Right renal cortex interstitium (tissue), 3 donors: ENCODE measurements at regions not wholly inside any gene's neighbourhood (a gene's known extent, or its start where the extent isn't known, plus 50 kb on each side); places are given as distances from the start of the nearest gene placed in this dataset.

ENCODE experiments used
- DNase-seq, 3 donors: peaks; one replicate each; pipeline ENCODE4 v3.0.0-alpha.2; 2013; ENCODE audit warnings: low read depth in 3 of 3, low spot score in 2 of 3

DNA sequence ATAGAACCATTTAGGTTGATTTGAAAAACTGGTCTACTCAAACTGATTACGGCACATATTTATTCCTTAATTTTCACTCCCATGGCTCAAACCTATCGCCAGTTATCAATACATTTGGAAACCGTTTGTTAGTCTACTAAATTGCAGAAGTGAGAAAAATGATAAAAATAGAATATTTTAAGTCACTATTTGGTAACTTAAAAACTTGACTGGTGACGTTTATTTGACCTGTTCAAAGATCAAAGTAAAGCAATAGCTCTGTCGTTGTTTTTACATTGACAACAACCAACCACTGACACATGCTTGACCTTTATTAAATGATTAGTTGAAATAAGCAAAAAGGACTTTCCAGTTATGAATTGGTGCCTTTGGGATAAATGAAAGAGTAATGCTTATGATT lies 402.9 kb upstream of the MAP3K7 start:
- no peak for DNase-seq

DNA sequence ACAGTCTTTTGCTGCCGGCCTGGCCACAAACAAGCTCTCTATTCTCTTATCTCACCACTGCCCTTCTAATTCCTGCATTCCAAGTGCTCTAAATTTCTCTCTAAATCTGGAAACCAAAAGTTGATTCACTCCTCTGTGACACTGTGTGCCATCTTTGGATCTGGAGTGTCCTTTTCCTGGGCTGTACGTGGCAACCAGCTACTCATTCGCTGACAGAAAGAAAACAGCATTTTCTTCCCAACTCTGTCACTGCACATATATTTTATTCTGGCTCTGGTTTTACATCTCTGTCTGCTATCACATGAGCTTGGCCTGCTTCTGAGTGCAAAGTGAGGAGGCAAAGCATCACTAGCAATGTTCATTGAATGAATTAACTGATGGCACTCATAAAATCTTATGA lies 397.2 kb upstream of the MAP3K7 start:
- DNase-seq: no peak

DNA sequence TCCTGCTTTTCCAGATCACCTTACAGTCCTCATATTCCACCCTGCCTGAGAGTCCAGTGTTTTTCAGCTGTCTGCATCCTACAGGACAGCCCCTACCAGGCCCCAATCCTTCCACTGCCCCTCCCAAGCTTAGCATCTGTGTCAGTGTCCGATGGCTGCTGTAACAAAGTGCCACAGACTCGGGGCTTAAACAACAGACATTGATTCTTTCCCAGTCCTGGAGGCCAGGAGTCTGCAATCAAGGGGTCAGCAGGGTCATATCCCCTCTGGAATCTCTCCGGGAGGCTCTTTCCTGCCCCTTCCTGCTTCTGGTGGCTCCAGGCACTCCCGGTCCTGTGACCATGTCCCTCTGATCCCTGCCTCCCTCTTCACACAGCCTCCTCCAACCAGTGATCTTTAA lies 396.6 kb upstream of the MAP3K7 start:
- DNase-seq: no peak

DNA sequence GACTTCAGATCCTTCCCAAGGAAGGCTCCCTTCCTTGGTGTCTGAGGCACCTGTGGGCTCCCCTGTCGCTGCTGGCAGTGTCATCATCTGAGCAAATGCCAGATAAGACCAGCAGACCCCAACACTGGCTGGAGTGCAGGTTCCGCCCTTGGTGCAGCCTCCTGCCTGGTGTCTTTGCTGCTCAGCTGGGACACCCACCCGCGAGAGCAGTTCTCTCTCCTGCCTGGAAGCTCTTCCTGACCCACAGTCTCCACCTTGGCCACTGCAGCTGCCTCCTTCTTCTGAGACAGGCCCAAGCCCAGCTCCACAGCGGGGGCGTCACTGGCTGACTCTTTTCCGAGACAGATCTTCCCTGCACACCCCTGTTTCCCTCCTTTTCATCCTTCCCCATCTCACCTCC lies 395.7 kb upstream of the MAP3K7 start:
- DNase-seq: no peak

DNA sequence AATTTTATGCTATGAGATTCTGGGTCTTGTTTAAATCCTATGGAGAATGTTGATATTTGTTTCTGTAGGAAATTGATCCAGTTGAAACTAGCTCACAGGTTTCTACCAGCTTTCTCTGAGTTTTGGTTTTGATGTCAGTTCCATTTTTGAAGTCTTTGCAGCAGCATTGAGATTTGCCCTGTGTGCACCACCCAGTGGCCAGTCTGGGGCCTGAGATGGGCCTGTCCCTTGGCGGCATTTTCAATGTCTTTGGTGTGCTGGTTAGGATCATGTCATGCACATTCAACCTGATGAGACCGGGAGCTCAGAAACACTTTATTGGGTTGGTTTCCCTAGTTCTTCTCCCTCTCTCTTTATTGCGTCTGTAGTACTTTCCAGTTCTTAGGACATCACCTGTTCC lies 395.2 kb upstream of the MAP3K7 start:
- no peak for DNase-seq

DNA sequence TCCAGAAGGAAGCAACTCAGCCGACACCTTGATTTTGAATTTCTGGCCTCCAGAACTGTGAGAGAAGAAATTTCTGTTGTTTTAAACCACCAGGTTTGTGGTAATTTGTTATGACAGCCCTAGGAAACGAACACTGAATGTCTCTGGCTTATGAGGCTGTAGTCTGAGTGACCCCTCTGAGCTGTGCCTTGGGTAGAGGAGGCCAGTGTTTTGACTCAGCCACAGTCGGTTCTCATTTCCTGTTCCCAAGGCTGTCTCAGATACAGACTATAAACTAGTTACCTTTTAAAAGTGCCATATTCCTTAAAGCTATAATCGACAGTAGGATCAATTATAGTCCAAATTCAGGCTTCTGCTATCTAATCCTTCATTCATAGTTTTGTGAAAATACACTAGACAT lies 391.2 kb upstream of the MAP3K7 start:
- DNase-seq: no peak

DNA sequence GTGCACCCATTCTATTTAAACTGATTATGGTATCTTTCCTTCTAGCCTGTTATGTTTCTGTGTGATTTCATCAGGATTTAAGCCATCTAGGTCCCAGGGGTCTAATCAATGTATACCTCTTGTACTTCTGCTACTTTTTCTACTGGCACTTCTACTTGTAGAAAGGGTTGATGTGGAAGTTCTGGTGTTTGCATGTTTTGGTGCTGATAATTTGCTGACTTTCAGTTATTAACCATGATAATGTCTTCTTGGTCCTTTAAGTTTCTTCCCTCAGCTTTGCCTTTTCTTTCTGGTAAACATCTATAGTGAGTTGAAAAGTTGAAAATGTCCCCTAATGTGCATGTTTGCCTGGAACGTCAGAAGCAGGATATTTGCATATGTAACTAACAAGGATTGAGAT lies 390.6 kb upstream of the MAP3K7 start:
- no peak for DNase-seq

DNA sequence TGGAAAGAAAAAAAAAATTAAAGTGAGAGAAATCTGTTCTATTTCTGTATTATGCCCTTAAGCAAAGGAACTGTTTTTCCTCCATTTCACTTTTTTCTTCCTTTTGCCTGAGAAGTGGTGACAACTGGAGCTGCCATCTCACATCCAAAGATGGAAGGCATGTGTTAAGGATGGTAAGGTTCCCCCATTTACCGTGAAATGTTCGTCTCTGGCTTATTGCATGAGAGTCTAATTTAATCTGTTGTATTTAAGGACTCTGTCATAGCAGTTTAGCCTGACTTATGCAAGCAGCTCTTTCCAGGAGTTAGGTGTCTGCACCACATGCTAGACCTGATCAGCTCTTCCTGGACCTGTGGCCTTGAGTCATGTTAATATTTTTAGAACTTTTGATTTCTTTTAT lies 389.5 kb upstream of the MAP3K7 start:
- no peak for DNase-seq

DNA sequence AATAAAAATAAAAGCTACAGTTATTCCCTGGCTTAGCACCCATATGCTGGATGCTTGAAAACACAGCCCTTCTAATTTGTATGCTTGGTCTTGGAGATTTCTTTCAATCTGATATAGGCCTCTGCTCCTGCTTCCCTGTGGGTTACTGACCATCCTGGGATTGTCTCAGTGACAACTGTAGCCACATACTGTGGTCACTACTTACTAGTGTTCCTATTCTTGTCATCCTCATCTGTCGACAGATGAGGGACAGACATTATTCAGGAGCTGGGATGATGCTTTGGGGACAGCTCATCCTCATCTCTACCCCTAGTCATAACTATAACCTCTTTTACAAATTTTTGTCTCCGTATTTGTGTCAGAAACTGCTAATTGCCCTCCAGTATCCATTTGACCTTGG lies 388.9 kb upstream of the MAP3K7 start:
- DNase-seq: no peak

DNA sequence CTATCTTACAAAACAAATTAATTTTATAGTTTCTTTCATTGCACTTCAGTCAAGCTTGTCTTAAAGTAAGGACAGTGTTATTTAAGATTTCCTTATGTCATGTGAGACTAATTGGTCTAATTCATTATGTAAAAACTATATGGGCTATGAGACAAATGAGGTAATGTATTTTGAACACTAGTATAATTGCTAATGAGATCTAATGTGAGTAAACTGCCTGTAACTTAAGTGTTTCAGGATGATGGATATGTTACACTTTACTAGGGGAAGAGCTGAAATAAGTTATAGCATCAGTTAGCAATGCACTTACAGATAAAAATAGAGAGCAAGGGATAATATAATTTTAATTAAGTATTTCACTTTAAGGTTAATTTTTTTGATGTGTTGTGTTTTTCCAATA lies 386.3 kb upstream of the MAP3K7 start:
- no peak for DNase-seq

DNA sequence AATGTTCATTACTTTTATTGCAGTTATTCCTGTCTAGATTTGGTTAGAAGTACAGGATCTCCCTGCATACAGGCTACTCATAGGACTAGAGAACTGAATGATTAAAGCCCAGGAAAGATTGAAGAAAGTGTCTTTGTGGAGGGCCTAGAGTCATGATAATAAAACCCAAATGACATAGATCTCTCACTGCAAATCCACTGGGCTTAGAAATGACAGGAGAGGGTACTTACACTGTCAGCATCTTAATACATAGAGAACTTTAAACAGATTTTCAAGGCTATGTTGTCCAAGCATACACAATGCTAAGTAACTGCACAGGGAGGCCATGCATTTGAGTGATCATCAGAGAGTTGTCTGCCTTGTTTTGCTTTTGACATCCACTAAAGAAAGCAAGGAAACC lies 383.8 kb upstream of the MAP3K7 start:
- no peak for DNase-seq

DNA sequence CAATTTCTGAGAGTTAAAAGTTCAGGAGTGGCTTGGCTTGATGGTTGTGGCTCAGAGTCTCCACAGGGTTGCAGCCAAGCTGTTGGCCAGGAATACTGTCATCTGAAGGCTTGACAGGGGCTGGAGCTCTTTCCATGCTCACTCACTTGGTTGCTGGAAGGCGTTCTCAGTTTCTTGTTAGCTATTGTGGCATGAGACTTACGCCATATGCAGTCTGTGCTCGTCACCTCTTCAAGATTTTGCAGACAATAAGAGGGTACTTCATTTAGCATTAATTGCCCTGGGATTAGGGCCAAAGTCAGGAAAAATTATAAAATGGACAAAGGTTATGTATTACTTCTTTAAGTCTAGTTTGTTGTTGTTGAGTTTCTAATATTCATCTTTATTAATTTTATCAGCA lies 380.6 kb upstream of the MAP3K7 start:
- no peak for DNase-seq

DNA sequence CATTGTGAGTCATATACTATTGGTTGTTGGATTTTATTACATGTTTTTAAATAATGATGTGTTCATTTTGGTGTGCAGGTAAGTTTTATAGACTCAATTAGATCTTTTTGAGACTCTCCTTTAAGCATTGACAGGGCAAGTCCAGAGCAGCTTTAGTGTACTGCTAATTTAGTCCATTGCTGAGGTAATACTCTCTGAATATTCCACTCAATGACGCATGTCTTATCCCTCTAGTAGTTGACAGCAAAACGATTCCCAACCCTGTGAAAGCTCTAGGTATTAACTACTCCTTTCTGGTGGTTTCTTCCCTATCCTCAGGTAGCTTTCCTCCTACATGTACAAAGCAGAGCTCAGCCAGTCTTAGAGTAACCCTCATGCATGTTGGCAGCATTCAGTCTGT lies 373.5 kb upstream of the MAP3K7 start:
- DNase-seq: no peak

DNA sequence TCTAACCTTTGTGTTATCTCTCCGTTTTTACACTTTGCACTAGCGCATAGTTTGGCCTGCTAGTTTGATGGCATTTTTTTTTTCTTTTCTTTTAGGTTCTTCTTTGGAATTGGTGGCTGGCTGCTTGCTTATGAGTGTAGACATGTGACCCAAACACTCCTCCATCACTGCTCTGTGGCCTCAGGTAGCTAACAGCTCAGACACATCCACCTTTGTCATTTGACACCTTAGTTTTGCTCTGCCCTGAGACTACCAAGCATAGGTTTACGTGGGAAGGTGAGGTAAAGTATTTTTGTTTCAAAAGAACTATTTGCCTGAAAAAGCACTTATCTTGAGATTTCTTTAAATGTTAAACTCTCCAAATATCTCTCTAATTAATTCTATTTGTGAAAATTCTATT lies 368.4 kb upstream of the MAP3K7 start:
- DNase-seq: no peak

DNA sequence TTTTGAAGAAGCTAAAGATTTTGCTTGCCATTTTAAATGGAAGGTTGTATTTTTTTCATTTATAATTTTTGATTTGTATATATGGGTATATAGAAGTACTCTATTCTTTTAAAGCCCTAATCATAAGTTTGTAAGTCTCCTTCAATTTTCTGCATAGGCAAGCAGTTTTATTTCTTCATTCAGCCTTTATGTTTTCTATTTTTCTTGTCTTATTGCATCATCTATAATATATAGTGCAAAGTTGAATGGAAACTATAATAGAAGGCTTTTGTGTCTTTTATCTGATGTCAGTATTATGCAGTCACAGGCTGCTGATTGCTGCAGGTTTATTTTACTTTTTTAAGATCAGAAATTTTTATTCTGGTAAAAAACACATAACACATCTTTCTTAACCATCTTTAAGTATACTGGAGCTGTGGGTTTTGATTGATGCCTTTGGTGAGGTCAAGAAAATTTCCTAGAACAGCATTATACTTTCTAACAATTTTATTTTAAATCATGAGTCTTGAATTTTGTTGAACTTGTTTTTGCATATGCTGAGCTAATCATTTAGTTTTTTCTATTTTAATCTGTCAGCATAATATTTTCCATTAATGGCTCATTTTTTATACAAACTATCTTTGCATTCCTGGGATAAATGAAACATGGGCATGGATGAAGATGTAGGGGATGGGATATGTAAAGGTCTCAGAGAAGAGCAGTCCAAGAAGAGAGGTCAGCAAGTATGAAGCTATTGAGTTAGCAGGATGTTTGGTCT lies 366.7 kb upstream of the MAP3K7 start:
- no peak for DNase-seq

DNA sequence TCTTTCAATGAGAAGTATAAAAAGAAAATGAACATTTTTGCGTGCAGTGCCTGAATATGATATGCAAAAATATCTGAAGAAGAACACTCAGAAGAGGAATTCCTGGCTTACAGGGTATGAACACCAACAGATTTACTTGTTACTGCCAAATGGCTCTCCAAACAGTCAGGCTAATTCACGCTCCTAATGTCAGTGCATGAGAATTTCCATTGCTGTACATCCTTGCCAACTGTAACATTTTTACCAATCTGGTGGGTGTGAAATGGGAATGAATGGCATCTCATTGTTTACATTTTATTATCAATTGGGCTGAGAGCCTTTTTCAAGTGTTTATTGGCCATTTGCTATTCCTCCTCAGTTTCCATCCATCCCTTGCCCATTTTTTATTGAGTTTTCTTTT lies 365.3 kb upstream of the MAP3K7 start:
- DNase-seq: no peak

DNA sequence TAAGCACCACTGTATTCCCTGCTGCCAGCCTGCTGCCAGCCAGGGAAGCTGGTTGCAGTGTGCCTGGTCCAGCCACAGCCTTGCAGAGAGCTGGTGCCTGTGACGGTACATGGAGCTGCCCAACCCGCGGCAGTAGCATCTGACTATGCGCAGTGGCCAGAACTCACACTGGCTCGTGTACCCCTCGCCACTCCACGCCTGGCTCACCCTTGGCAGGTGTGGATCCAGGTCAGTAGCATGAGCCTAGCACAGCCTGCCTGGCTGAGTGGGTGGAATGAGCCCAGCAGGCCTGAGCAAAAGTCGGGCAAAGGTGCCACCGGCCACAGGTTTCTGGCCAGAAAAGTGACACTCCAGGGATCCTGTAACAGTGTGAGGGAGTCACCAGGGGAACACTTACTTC lies 361.7 kb upstream of the MAP3K7 start:
- no peak for DNase-seq

DNA sequence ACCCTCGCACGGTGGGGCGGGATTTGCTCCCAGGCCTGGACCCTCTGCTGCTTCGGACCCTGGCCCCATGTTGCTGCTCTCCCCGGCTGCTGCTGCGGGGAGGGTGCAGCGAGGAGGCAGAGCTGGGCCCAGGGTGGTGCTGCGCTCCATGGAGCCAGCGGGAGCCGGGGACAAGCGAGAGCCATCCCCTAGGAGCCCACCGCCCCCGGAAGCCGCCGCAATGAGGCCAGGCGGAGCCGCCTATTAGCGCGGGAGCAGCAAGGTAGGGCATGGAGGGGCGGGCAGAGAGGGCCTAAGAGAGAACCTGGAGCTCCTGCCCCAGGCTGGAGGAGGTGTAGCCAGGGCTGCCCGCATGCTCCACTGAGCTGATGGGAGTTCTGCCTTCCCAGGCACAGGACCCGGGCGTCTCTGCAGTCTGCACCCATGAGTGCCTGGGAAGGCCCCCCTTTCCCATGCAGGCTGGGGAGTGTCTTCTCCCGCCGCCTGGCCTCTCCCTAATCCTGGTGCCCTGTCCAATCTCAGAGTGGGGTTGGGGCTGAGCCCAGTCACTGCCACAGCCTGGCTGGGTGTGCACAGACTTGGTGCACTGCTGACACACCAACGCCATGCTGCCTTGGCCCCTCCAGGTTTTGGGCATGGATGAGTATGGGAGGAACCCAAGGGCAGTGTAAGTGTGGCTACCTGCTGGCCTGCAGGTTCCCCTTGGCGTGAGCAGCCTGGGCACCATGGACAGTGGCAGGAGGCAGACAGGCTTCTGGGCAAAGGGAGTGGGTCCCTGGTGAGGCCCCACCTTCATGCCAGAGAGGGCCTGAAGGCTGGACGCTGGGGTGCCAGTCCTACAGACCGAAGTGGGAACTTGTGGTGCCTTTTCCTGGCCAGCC lies 360.6 kb upstream of the MAP3K7 start:
- DNase-seq: no peak

DNA sequence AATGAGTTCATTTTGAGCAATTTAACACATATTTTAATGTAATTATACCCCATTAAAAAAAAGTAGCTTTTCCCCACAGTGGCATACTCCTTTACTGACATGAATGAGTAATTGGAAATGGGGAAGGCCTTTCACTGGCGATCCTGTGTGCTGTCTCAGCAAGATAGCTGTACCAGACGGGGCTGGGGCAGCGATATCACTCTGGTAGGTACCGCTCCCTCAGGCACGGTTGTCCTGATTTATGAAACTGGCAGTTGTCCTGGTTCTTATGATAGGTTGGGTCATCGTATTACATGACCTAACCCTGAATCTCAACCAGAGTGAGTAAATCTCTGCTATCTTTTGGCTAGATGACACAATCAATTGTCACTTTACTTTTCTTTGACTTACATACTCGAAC lies 355.0 kb upstream of the MAP3K7 start:
- no peak for DNase-seq

DNA sequence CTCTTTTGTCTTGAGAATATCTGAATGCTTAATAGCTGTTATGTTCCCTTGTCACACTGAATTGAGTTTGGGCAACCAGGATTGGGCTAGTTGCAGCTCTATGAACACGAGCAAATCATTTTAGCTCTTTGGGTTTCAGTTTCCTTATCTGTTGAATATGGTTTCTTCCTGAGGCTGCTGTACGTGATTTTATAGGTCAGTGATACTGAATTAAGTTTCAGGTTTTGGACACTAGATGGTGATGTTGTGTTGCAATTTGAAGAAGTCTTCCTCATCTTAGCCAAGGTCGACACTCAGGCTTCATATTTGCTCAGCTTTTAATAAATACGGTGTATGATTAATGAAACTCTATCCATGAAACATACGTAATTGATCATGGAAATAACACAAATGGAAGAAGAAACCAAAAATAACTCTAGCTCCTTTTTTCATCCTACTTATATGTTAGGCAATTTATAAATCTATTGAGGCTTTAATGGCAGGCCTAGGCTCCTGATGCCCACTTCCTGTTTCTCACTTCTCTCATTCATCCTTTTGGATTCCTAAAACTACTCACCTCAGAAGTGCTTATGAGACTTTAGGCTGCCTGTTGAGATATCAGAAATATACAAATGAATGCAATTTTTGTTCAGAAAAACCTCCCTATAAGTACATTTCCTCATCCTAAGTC lies 354.1 kb upstream of the MAP3K7 start:
- no peak for DNase-seq

DNA sequence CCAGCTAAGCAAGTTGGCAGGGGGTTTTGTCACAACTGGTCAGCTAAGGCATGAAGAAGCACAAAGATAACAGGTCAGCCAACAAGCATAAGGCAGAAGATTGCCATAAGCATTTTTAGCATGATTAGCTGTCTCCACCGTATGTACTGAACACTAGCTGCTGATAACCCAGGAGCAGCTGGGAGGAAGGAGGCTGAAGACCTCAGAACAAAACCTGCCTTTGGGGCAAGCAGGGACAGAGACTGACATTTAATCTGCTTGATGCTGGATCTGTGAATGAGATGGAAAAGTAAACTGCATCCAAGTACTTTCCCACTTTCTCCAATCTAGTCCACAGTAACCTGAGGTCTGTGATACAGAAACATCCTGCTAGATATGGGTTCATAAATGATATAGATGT lies 353.0 kb upstream of the MAP3K7 start:
- no peak for DNase-seq

DNA sequence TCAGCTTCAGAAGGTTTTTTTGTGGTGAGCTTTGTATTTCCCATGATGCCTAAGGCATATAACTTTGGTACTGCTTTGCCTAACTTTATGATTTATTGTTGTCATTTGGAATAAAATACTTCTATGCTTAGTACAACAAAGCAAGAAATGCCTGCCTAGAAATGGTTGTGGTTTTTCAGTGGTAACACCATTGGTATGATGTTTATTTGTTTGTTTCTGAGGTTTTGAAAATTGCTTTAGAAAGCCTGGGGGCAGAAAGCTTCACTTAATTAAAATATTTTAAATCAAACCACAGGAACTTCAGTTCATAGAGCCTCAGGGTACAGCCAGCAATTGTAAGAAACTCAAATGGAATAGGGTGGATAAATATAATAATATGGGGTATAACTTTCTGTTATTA lies 351.2 kb upstream of the MAP3K7 start:
- no peak for DNase-seq
